NCI-H2107 treated with DMSO at 0.1 percent for 48 hours (cell line): ENCODE measurements at regions not wholly inside any gene's neighbourhood (a gene's known extent, or its start where the extent isn't known, plus 50 kb on each side); places are given as distances from the start of the nearest gene placed in this dataset.
"Not testable (repeated sequence)": the region's sequence is repeated elsewhere in the genome, so short reads cannot be mapped to it uniquely, and the experiment has no call there.

Source experiments
- DNase-seq: peaks from one replicate; lab custom pipeline; 2025; ENCODE audit not compliant: unreplicated experiment; lab: John Stamatoyannopoulos, UW

GRCh38 chr4:174071595-174071994, 211.9 kb downstream of the FBXO8 start:
- DNase-seq: no peak

DNA sequence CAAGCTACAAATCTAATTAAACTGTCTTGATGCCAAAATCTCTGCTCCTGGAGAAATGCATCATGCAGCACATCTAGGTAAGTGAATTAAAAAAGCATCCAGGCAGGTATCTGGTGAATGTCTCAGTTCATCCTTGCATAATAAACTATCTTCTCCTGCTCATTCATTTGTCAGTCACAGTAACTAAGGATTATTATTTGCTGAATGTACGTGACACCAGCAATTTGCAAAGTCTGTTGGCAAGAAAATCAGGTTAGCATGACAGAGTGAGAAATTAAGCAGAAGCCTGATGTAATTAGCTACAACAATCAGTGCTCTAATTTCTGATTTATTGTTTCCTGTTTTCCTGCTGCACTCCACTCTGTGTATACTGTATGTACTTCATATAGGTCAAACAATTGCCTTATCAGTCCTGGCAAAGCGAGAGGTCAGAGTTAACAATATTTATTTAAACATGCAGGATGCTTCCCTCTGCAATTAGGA, 213.6 kb downstream of the FBXO8 start:
- DNase-seq: no peak

DNA sequence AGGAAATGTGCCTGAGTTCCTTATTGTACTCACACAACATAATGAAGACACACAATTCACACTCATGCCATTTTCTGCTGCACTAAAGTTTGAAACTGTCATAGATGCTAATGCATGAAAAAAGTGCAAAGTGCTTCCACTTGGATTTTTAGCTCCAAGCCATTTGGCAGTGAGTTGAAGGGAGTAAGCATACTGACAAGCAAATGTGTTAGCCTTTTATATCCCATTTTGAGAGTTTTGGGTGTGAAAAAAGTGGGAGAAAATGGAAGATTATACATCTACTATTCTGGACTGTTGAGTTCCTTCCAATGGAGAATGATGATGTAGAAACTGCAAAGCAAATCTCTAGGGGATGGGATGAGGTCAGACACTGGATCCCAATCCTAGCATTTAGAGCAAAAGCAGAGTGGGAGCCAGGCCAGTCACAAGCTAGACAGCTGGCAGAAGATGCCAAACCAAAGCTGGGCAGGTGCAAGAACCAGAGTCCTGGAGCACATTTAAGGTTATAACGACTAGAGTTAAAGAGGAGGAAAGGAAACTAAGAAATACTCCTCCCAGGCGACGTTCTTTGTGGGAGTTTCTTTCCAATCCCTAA, 216.8 kb downstream of the FBXO8 start:
- no peak for DNase-seq

GRCh38 chr4:174062831-174063230, 220.6 kb downstream of the FBXO8 start:
- no peak for DNase-seq

GRCh38 chr4:174061026-174061425, 222.4 kb downstream of the FBXO8 start:
- DNase-seq: no peak

DNA sequence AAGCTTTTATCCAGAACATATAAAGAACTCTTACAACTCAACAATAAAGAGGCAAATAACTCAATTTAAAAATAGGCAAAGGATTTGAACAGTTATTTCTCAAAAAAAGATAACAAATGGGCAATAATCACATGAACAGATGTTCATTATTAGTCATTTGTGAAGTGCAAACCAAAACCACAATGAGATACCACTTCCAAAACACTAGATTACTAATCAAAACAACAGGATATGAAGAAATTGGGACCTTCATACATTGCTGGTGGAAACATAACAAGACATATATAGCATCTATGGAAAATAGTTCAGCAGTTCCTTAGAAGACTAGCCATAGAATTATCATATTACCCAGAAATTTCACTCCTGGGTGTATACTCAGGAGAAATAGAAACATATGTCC, 224.6 kb downstream of the FBXO8 start:
- no peak for DNase-seq

DNA sequence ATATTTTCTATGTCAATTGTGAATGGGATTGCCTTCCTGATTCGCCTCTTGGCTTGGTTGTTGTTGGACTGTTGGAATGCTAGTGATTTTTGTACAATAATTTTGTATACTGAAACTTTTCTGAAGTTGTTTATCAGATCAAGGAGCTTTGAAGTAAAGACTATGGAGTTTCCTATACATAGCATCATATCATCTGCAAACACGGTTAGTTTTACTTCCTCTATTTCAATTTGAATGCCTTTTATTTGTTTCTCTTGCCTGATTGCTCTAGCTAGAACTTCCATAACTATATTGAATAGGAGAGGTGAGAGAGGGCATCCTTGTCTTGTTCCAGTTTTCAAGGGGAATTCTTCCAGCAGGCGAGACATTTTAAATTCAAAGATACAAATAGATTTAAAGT, 226.5 kb downstream of the FBXO8 start:
- no peak for DNase-seq

DNA sequence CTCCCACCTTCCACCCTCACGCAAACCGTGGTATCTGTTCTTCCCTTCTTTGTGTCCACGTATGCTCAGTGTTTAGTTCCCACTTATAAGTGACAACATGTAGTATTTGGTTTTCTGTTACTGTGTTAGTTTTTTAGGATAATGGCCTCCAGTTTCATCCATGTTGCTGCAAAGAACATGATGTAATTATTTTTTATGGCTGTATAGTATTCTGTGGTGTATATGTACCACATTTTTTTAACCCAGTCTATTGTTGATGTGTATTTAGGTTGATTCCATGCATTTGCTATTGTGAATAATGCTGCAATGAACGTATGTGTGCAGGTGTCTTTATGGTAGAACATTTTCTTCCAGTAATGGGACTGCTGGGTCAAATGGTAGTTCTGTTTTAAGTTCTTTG, 228.1 kb downstream of the FBXO8 start:
- DNase-seq: no peak

DNA sequence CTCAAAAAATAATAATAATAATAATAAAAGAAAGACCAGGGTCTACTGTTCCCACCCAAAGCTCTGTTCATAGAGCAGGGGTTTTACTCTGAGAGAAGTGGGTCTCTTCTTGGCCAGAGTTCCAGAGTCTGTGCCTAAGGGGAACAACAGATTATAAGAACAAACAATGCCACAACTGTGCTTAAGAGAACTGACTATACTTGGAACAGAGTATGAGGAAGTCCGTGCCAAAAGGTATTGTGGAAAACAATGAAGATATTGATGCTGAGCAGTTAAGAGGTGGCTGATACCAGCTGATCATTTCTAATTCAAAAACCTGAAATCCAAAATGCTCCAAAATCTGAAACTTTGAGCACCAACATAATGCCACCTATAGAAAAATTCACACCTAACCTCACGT, 229.6 kb downstream of the FBXO8 start:
- DNase-seq: no peak

DNA sequence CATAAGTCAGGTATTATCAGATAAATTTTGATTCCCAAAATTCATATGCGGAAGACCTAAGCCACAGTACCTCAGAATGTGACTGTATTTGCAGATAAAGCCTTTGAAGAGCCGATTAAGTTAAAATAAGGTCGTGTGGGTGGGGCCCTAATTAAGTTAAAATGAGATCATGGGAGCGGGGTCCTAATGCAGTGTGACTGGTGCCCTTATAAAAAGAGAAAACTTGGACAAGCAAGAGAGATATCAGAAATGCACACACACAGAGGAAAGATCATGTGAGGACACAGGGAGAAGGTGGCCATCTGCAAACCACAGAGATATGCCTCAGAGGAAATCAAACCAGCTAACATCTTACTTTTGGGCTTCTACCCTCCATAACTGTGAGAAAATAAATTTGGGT, 236.1 kb downstream of the FBXO8 start:
- DNase-seq: no peak

DNA sequence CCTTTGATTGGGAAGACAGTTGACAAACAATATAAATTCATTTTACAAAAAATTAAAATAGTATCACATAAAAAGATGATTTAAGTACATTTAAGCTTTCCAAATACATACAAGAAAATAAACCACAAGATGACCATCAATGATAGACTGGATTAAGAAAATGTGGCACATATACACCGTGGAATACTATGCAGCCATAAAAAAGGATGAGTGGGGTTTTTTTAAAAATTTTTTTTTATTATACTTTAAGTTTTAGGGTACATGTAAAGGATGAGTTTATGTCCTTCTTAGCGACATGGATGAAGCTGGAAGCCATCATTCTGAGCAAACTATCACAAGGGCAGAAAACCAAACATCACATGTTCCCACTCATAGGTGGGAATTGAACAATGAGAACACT, 237.6 kb downstream of the FBXO8 start:
- DNase-seq: not testable (repeated sequence)

DNA sequence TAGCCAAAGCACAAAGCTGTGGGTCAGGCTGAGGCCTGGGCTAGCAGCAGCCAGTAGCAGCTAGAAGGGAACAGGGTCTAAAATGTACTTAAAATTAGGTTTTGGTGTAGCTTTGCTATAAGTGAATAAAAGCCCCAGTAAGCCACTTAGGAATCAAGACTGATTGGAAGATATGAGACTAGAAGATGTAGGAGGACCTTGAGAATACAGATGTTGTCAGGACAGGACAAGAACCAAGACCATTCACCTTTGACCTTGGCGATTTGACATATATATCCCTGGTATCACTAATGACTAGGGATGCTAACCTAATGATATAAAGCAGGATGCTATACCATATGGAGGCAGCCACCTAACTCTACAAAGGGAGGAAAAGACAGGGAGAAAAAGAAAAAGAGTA, 238.1 kb downstream of the FBXO8 start:
- no peak for DNase-seq

DNA sequence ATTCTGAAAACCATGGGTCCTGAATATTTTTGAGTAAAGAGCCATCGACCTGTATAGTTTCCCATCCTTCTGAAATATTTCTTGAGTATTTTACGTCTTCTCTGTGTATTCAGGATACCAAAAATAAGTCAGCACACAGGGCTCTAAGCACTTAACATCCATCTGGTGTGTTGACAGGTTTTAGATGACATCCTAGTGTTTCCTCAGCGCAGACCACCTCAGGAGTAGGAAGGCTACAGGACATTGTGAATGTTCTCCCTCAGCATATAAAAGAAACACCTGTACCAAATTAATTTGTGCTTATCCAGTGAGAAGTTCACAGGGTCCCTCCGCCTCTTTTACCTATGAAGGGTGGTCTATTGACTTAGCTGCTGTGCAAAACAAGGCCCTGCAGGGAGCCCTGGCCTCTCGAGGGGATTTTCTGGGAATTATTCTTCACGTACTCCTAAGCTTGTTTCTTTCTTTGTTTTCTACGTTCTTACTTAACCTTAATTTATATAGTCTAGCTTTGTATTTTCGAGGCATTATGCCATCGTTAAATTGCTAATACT, 241.8 kb downstream of the FBXO8 start:
- DNase-seq: no peak

GRCh38 chr4:174040287-174040686, 243.2 kb downstream of the FBXO8 start:
- DNase-seq: no peak

- no peak for DNase-seq
These were observed 245.0 kb downstream of the FBXO8 start for GRCh38 chr4:174038481-174038880.

GRCh38 chr4:174037631-174038030, 245.8 kb downstream of the FBXO8 start:
- no peak for DNase-seq

DNA sequence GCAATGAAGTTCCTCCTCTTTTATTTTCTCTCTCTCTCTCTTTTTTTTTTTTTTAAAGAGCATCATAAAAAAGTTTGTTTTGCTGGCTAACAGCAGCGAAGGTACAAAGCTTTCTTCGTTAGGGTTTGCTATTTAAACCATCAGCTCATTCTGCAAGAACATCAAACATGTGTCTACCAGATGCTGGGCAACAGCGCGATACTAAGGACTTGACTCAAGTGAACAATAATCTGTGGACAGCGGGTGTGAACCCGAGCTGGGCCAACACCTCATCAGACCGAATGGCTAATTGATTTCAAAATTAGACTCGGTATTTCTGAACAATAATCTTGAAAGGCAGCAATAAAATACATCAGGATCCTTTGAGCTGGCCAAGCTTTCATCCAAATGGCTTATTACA, 246.4 kb downstream of the FBXO8 start:
- no peak for DNase-seq

- DNase-seq: no peak
These were observed 246.9 kb downstream of the FBXO8 start for GRCh38 chr4:174036576-174036975.

DNA sequence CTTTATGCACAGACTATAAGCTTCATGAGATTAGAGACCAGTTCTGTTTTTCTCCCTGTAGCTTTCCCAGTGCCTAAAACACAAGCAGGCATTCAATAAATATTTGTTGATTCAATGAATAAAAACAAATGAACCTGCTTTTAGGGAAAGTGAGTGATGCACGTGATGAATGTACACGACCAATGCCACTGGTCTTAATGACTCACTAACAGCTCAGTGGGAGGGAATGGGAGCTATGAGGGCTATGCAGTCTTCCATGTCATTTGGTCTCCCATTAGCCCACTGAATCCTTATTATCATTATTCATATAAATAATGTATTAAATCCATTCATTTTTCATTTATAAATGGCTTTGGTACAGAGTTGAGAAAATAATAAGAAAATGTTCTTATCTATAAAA, 247.4 kb downstream of the FBXO8 start:
- DNase-seq: no peak

DNA sequence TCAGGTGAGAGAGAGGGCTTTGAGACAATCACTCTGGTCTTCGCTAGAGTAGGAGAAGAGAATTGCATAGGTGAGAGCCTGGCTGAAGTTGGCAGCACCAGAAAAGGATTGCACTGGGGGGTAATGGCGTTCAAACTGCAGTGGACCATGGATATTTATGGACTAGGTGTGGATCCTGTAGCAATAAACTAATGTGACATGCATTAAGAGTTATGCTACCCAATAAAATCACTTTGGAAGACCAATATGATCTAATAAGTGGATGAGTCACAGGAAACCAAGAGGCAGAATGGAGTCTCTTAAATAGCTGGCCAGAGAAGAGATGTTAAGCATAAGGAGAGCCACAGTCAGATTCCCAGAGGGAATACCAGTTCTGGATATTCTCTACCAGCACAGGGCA, 259.8 kb downstream of the FBXO8 start:
- no peak for DNase-seq

GRCh38 chr4:174018236-174018635, 265.2 kb downstream of the FBXO8 start:
- no peak for DNase-seq

DNA sequence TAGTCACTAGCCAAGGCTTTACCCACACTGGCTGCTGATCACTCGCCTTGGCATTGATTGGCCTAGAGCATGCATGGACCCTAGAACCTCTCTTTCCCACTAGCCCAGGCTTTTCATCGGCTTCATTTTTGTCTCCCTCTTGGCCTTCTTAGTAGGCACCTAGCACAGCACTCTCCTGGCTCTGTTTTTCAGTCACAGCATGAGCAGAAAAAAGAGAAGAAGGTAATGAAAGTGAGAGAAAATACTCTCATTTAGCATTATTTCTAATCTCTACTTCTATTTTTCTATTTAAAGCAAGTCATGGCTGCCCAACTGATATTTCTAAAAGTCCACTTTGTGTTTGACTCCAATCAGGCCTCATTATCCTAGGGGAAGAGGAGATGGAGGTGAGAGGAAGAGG, 267.2 kb downstream of the FBXO8 start:
- no peak for DNase-seq

GRCh38 chr4:174012886-174013259, 270.6 kb downstream of the FBXO8 start:
- no peak for DNase-seq
